ENCODE measurements at regions not wholly inside any gene's neighbourhood (a gene's known extent, or its start where the extent isn't known, plus 50 kb on each side); places are given as distances from the start of the nearest gene placed in this dataset.

DNA sequence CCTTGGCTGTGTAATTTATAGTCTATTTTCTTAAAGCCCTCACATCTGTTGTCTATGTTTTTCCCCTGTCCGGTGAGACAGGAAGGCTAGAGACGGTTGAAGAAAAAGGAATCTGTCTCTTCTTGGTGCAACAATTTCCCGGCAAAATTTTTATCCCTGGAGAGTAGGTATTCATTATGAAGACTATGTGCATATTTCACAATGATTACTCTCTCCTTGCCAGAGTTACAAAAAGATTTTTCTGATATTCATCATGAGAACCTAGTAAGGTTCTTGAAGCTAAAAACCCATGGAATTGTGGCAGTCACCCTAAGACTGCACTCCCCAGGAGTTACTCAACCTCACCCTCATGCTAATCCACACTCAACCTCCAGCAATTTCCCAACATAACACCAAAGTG lies 55.0 kb upstream of the GHITM start:
- TF ChIP-seq POLR2A (IDR thresholded peaks at IDR 0.05; ENCODE audit: low read depth, low read length) (no peak), TAF1 (IDR thresholded peaks at IDR 0.05; ENCODE audit: borderline replicate concordance, low read depth, low read length) (no peak), POLR2AphosphoS5 (IDR thresholded peaks at IDR 0.05; ENCODE audit: low read depth, low read length) (no peak)
- no peak for FAIRE-seq
- DNase-seq (ENCODE audit: insufficient read length): no peak

- no peak for DNase-seq (ENCODE audit: insufficient read length)
- no peak for FAIRE-seq
- TF ChIP-seq POLR2A (IDR thresholded peaks at IDR 0.05; ENCODE audit: low read depth, low read length) (no peak), POLR2AphosphoS5 (IDR thresholded peaks at IDR 0.05; ENCODE audit: low read depth, low read length) (no peak), TAF1 (IDR thresholded peaks at IDR 0.05; ENCODE audit: borderline replicate concordance, low read depth, low read length) (no peak)
Observed at GRCh38 chr10:84087202-84087601, 52.1 kb upstream of the GHITM start.

GRCh38 chr10:84088626-84089025 lies 50.7 kb upstream of the GHITM start:
- TF ChIP-seq POLR2A (IDR thresholded peaks at IDR 0.05; ENCODE audit: low read depth, low read length): no peak
- no peak for DNase-seq (ENCODE audit: insufficient read length)

GRCh38 chr10:84089162-84089561 lies 50.1 kb upstream of the GHITM start:
- no peak for DNase-seq (ENCODE audit: insufficient read length)
- no peak for FAIRE-seq
- TF ChIP-seq POLR2AphosphoS5 (IDR thresholded peaks at IDR 0.05; ENCODE audit: low read depth, low read length) (no peak), TAF1 (IDR thresholded peaks at IDR 0.05; ENCODE audit: borderline replicate concordance, low read depth, low read length) (no peak), POLR2A (IDR thresholded peaks at IDR 0.05; ENCODE audit: low read depth, low read length) (no peak)

More at GRCh38 chr10:84088626-84089025, 50.7 kb upstream of the GHITM start:
- no peak for FAIRE-seq
